ENCODE measurements at regions not wholly inside any gene's neighbourhood (a gene's known extent, or its start where the extent isn't known, plus 50 kb on each side); places are given as distances from the start of the nearest gene placed in this dataset.

- intact Hi-C loops (cut with DNase I), result no loop called here
- DNase-seq (ENCODE audit: low spot score), result no peak
Measured at GRCh38 chr2:195382186-195382585, 274.8 kb upstream of the SLC39A10 start.

- no peak for DNase-seq (ENCODE audit: low spot score)
- intact Hi-C loops (cut with DNase I), result no loop called here
Measured at GRCh38 chr2:195370167-195370943, 286.7 kb upstream of the SLC39A10 start.

DNA sequence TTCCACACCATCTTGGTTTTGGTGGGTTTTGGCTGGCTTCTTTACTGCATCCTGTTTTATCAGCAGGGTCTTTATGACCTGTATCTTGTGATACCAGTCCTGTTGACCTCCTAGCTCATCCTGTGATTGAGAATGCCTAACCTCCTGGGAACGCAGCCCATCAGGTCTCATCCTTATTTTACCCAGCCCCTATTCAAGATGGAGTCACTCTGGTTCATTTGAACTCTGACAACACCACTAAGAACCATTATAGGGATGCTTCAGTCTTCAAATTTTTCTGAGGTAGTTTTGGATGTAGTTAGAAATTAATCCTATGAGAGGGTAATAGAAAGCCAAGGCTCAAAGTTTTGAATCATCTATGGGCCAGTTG lies 287.8 kb upstream of the SLC39A10 start:
- DNase-seq (ENCODE audit: low spot score), result no peak
- intact Hi-C loops (cut with DNase I), result no loop called here

DNA sequence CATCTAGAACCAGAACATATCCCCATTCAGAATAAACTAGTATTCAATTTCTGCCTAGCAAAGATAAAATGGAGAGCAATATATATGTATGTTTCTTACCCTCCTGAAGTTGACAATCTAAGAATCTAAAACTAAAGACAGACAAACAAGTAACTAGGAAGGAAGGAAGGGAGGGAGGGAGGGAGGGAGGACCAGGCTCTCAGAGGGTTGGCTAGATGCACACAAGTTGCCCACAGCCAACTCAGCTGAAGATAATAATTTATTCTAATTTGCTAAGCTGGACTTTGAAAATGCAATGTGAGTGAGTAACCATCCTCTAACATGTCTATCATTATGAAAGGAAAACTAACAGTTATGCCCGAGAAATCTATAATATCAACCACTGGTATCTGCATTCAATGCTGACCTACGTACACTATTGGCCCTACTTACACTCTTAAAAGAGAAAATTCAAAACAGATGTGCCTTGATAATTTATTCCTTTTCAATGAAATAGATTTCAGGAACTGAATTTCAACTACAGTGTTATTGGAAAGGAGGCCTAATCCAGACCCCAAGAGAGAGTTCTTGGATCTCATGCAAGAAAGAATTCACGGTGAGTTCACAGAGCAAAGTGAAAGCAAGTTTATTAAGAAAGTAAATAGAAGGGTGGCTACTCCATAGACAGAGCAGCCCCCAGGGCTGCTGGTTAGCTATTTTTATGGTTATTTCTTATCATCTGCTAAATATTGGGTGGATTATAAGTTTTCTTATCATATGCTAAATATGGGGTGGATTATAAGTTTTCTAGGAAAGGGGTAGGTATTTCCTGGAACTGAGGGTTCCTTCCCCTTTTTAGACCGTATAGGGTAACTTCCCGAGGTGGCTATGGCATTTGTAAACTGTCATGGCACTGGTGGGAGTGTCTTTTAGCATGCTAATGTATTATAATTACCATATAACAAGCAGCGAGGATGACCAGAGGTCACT lies 288.5 kb upstream of the SLC39A10 start:
- intact Hi-C loops (cut with DNase I), result no loop called here
- DNase-seq (ENCODE audit: low spot score), result no peak

- intact Hi-C loops (cut with DNase I), result no loop called here
- no peak for DNase-seq (ENCODE audit: low spot score)
Measured at GRCh38 chr2:195367809-195368208, 289.2 kb upstream of the SLC39A10 start.

DNA sequence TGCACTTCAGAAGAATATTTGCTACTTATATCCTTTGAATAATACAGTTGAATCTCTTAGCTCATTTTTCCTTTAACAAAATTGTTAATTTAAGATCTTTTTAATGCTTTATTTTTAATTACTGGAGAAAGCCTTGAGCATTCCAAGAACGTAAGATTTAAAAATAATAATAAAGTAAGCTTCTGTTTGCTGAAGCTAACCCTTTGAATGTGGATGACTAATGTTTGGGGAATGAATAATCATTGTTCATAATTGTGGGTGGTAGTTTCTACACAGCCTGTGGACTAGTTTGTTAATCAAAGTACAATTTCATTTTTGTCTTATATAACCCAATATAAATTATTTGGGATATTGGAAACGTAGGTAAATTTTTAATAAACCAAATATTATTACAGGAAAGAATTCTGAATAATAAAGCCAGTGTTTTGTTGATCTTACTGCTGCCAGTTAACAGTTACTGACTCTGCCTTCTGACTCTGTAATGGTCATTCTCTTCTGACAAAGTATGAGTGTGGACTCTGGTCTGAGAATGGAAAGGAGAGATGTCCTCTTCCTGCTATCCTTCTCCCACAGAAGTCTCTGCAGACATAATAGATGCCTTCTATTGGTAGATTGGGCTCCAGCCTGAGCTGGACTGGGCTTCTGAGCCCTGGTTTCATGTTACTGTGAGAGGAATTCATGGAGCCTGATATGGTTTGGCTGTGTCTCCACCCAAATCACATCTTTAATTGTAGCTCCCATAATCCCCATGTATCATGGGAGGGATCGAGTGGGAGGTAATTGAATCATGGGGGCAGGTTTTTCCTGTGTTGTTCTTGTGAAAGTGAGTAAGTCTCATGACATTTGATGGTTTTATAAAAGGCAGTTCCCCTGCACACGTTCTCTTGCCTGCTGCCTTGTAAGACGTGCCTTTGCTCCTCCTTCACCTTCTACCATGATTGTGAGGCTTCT lies 292.7 kb upstream of the SLC39A10 start:
- DNase-seq (ENCODE audit: low spot score), result no peak
- intact Hi-C loops (cut with DNase I), result no loop called here

GRCh38 chr2:195363496-195363895 lies 293.5 kb upstream of the SLC39A10 start:
- intact Hi-C loops (cut with DNase I), result no loop called here
- no peak for DNase-seq (ENCODE audit: low spot score)

- intact Hi-C loops (cut with DNase I), result no loop called here
- DNase-seq (ENCODE audit: low spot score), result no peak
Measured at GRCh38 chr2:195360242-195360641, 296.8 kb upstream of the SLC39A10 start.

- intact Hi-C loops (cut with DNase I), result no loop called here
- no peak for DNase-seq (ENCODE audit: low spot score)
Measured at GRCh38 chr2:195359043-195359735, 297.8 kb upstream of the SLC39A10 start.

DNA sequence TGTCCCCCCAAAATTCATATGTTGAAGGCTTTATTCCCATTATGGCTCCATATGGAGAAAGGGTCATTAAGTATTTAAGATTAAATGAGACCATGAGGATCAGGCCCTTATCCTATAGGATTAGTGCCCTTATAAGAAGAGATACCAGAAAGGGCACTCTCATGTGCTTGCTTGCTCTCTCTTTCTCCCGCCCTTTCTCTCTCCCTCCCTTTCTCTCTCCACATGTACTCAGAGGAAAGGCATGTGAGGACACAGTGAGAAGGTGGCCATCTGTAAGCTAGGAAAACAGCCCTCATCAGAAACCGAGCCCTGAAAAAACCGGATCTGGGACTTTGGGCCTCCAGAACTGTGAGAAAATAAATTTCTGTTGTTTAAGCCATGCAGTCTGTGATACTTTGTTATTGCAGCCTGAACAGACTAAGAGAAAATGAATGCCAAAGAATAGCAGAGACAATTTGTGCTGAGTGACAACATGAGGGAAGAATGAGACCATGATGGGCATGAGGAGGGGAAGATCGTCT lies 300.0 kb upstream of the SLC39A10 start:
- no peak for DNase-seq (ENCODE audit: low spot score)
- intact Hi-C loops (cut with DNase I), result no loop called here

- DNase-seq (ENCODE audit: low spot score), result no peak
- intact Hi-C loops (cut with DNase I), result no loop called here
Measured at GRCh38 chr2:195356026-195356425, 301.0 kb upstream of the SLC39A10 start.

DNA sequence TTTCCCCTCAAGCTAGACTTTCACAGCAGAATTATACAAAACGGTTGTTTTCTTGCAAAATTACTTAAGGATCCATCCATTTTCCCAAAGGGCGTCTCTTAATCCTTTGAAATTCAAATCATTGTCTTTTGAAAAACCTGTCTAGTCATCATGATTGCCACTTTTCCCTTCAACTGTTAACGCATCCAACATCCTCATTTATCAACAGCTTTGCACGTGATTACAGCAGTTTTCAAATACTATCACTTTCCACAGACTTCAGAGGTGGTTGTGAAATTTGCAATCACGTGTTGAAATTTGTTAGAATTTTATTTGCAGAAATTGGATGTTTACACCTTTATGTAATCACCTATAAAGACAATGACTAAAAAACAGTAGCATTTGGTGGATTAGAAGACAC lies 304.4 kb upstream of the SLC39A10 start:
- DNase-seq (ENCODE audit: low spot score), result no peak
- intact Hi-C loops (cut with DNase I), result no loop called here

GRCh38 chr2:195343942-195344530 lies 313.0 kb upstream of the SLC39A10 start:
- intact Hi-C loops (cut with DNase I), result no loop called here
- no peak for DNase-seq (ENCODE audit: low spot score)

- intact Hi-C loops (cut with DNase I), result no loop called here
- no peak for DNase-seq (ENCODE audit: low spot score)
Measured at GRCh38 chr2:195343540-195343939, 313.5 kb upstream of the SLC39A10 start.

GRCh38 chr2:195342061-195342460 lies 315.0 kb upstream of the SLC39A10 start:
- DNase-seq (ENCODE audit: low spot score), result no peak
- intact Hi-C loops (cut with DNase I), result no loop called here

- intact Hi-C loops (cut with DNase I), result no loop called here
- DNase-seq (ENCODE audit: low spot score), result no peak
Measured at GRCh38 chr2:195338856-195339255, 318.2 kb upstream of the SLC39A10 start.

DNA sequence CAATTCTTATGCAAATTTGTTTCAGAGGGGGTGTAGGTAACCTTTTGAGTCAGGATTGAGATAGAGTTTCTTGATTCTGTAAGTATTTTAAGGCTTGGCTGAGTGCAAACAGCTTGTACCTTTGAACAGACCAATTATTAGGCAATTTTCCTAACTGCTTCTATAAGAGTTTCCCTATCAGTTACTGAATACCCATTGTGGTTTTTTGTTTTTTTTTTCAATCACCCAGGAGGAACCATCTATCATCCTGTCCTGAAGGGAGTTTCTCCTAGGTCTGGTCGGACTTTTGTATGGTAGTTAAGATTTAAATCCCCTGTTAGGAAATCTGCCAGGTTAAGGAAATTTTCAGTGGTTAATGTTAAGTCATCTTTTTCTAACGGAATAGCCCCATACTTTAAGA lies 319.4 kb upstream of the SLC39A10 start:
- no peak for DNase-seq (ENCODE audit: low spot score)
- intact Hi-C loops (cut with DNase I), result no loop called here

DNA sequence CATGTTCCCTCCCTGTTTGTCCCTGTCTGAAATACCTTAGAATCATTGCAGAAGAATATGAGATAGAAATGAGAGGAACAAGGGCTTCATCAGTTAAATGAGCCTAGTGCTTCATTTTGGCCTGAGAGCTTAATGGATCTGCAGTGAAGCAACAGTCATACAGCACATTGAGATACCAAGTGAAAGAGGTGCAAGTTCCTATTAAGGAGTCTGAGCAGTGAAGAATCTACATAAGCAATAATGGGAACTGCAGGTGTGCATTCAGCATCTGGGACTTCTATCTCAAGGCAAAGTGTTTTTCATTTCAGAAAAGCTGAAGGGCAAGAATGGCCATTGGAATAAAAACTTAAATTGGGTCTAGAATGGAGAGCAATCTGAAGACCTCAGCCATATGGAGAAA lies 323.2 kb upstream of the SLC39A10 start:
- intact Hi-C loops (cut with DNase I), result no loop called here
- DNase-seq (ENCODE audit: low spot score), result no peak
